ENCODE measurements at regions not wholly inside any gene's neighbourhood (a gene's known extent, or its start where the extent isn't known, plus 50 kb on each side); places are given as distances from the start of the nearest gene placed in this dataset.

DNA sequence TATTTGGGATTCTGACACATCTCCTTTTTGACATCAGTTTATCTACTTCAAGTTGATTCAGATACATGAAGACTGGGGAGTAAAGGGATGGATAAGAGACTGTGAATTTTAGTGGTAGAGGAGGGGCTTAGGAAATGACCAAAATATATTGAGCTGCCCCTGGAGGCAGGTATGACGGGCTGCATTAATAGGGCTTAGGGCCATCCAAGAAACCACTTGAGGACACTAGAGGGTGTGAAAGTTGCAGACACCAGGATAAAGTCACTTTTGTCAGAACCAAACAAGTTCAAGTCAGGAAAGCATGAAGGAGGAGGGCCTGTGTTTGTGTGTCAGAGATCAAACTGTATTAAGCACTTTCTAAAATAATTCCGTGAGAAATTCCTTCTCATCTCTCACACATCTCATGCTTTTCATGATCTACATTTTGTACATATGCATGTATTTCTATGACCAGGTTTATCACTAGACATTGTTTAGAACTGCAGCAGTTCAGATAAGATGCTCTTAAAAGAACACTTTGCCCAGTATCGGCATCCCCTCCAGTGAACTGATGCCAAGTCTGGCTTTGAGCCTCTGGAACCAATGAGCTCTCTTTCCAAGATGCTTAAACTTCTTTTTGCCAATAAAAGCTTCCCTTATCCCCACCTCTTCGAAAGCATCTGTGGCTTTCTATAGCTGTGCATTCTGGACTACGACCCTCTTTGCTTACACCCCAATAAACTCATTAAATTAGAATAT is 136.9 kb downstream of the SLC38A1 start:
- 36 to 47% (median 37%) methylated on average over 5 of the region's 5 CpGs for WGBS, 3 donors
- intact Hi-C loops (cut with DNase I) = no loop called here

GRCh38 chr12:46127656-46128055 is 137.3 kb upstream of the SCAF11 start:
- Histone ChIP-seq H3K27ac (peak overlapping the region in 1 of 2 donors; percentile 31), H3K4me1 (ENCODE audit: insufficient read depth) (peaks cover 3% of the 10 kb centered on the region), H3K9me3 (no peaks in the 10 kb centered on the region), H3K27me3 (no peaks in the 10 kb centered on the region), H3K4me3 (no peak overlapping the region), H3K36me3 (no peaks in the 10 kb centered on the region)
- 25 to 53% (median 33%) methylated on average over 6 of the region's 6 CpGs for WGBS, 3 donors
- peak in 1 of 5 donors; percentile 43 for DNase-seq
- no peak for TF ChIP-seq CTCF (IDR thresholded peaks at IDR 0.05)
- TF ChIP-seq EP300 (IDR thresholded peaks at IDR 0.05) = no peak
- intact Hi-C loops (cut with DNase I) = no loop called here

More for the DNA sequence above, 136.9 kb downstream of the SLC38A1 start:
- DNase-seq = no peak
- TF ChIP-seq POLR2A (IDR thresholded peaks at IDR 0.05) = no peak
- TF ChIP-seq EP300 (IDR thresholded peaks at IDR 0.05) = no peak
- TF ChIP-seq CTCF (IDR thresholded peaks at IDR 0.05) = no peak
- no peak overlapping the region for H3K4me3 ChIP-seq
- no peaks in the 10 kb centered on the region for H3K36me3 ChIP-seq
- H3K4me1 ChIP-seq (ENCODE audit: insufficient read depth) = no peaks in the 10 kb centered on the region
- no peaks in the 10 kb centered on the region for H3K9me3 ChIP-seq
- no peak overlapping the region for H3K27ac ChIP-seq
- H3K27me3 ChIP-seq = no peaks in the 10 kb centered on the region

DNA sequence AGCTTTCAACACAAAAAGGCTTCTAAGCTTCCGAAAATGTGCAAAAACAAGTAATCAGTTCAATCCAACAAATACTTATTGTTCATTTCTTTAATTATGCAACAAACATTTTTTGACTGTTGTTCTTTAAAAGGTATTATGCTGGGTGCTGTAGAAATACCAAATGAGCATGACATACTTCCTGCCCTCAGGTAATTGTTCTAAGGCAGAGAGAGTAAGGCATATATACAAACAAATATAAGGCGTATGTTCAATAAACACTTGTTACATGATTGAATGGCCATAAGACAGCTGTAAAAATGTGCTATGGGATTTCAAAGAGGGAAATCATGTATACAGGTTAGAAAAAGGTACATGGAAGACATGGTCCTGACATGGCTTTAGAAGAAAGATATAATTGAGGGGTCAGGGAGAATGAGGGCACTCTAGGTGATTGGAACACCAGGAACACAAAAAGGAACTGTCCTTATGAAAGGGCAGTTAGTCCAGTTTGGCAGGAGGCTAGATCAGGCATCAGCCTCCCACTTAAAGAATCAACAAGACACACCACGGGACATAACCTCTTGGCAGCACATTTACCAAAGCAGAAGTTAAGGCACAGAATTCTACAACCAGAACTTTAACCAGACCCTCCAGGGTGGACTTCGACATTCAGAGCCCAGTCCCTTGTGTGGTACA is 135.8 kb upstream of the SCAF11 start:
- H3K27ac ChIP-seq = peak overlapping the region in 1 of 2 donors; percentile 46
- WGBS, 3 donors = 34 to 60% (median 59%) methylated on average over 4 of the region's 4 CpGs

More for the DNA sequence above, 135.8 kb upstream of the SCAF11 start:
- H3K4me3 ChIP-seq = no peak overlapping the region
- H3K36me3 ChIP-seq = no peaks in the 10 kb centered on the region
- peaks cover 3% of the 10 kb centered on the region for H3K4me1 ChIP-seq (ENCODE audit: insufficient read depth)
- TF ChIP-seq EP300 (IDR thresholded peaks at IDR 0.05) (no peak), POLR2A (IDR thresholded peaks at IDR 0.05) (no peak), CTCF (IDR thresholded peaks at IDR 0.05) (no peak)
- H3K27me3 ChIP-seq = no peaks in the 10 kb centered on the region
- intact Hi-C loops (cut with DNase I) = no loop called here
- no peaks in the 10 kb centered on the region for H3K9me3 ChIP-seq
- DNase-seq = no peak

Measured in ovary (tissue), 7 donors.